ENCODE measurements at regions not wholly inside any gene's neighbourhood (a gene's known extent, or its start where the extent isn't known, plus 50 kb on each side); places are given as distances from the start of the nearest gene placed in this dataset.

- no peak for TF ChIP-seq CTCF (IDR thresholded peaks at IDR 0.05)
- no peak for TF ChIP-seq POLR2A (IDR thresholded peaks at IDR 0.05; ENCODE audit: low read depth)
- no peak for TF ChIP-seq POLR2AphosphoS5 (IDR thresholded peaks at IDR 0.05)
- TF ChIP-seq EP300 (IDR thresholded peaks at IDR 0.05): no peak
Measured at GRCh38 chr18:22066083-22066485, 103.3 kb upstream of the GATA6 start.

Data from esophagus muscularis mucosa (tissue), 4 donors.